HCT116 (cell line): ENCODE measurements at regions not wholly inside any gene's neighbourhood (a gene's known extent, or its start where the extent isn't known, plus 50 kb on each side); places are given as distances from the start of the nearest gene placed in this dataset.

Experiments
- ATAC-seq: fragments of 200-7000 bp; cut with Tn5 transposase; 2 replicates; pipeline ENCODE4 v1.9.1; 2020; ENCODE audit warnings: mild to moderate bottlenecking, moderate library complexity
- BruUV-seq: library from RNA; stranded (reverse); fragments of 400-500 nt; replicated peaks from 2 replicates; lab custom pipeline; 2021; lab: Mats Ljungman, UMichigan
- CTCF ChIA-PET: fragments of 300-600 bp; sonication (Branson Sonifier 250); formaldehyde crosslinking; loops from one replicate; lab custom pipeline; 2021; ENCODE audit warnings: antibody characterized with exemption; lab: Charles Lee
- POLR2A ChIA-PET: fragments of 300-600, 350-600 bp; sonication (Branson Sonifier 250); formaldehyde crosslinking; loops from one replicate; lab custom pipeline; 2021; ENCODE audit warnings: antibody characterized with exemption; lab: Charles Lee
- RAD21 ChIA-PET, 2 experiments: fragments of 300-600 bp; sonication (Branson Sonifier 250); formaldehyde crosslinking; loops; one replicate each; lab custom pipeline; 2023; ENCODE audit warnings: low total read pairs in 2 of 2; ENCODE audit not compliant: uncharacterized antibody in 2 of 2, unreplicated experiment in 2 of 2, low non-redundant PET in 1 of 2; lab: Charles Lee
- DNase-seq: peaks from one replicate; pipeline ENCODE4 v3.0.0-alpha.2; 2010; ENCODE audit warnings: low read depth, low spot score
- H2AFZ ChIP-seq: fragments of 200-600 bp; shearing (Covaris generic), sonication (generic); 2 replicates; pipeline ENCODE4 v1.6.1; 2017; ENCODE audit warnings: low read depth, mixed run types, mixed read lengths, antibody characterized with exemption, low read length; ENCODE audit not compliant: poor library complexity, severe bottlenecking
- H3K27ac ChIP-seq: 2 replicates; pipeline ENCODE4 v1.5.1; 2012; ENCODE audit warnings: low read depth, low read length
- H3K27me3 ChIP-seq: fragments of 200-600 bp; sonication (generic); 2 replicates; pipeline ENCODE4 v1.6.1; 2016; ENCODE audit warnings: mixed run types, low read length, mixed read lengths; ENCODE audit not compliant: insufficient read depth
- H3K36me3 ChIP-seq, 2 experiments: fragments of 200-500 bp in 1 of 2; fragments of 200-600 bp in 1 of 2; sonication (Bioruptor generic) in 1 of 2; sonication (generic) in 1 of 2; 2 replicates each; pipeline versions ENCODE4 v1.5.1 to v1.6.1; 2014 to 2016; ENCODE audit warnings: low read length in 2 of 2, inconsistent platforms in 1 of 2, mixed read lengths in 1 of 2, mixed run types in 1 of 2; ENCODE audit not compliant: insufficient read depth in 2 of 2, control insufficient read depth in 1 of 2
- H3K4me1 ChIP-seq, 2 experiments: fragments of 200-600 bp in 1 of 2; sonication (generic) in 1 of 2; 2 replicates each; pipeline versions ENCODE4 v1.5.1 to v1.6.1; 2012 to 2017; ENCODE audit warnings: low read length in 2 of 2, inconsistent platforms in 1 of 2, mild to moderate bottlenecking in 1 of 2, mixed read lengths in 1 of 2, mixed run types in 1 of 2, moderate library complexity in 1 of 2; ENCODE audit not compliant: insufficient read depth in 2 of 2, control insufficient read depth in 1 of 2
- H3K4me2 ChIP-seq: fragments of 200-600 bp; sonication (generic); 2 replicates; pipeline ENCODE4 v1.6.1; 2017; ENCODE audit warnings: mixed run types, low read length, mixed read lengths
- H3K4me3 ChIP-seq, 2 experiments: fragments of 200-600 bp in 1 of 2; sonication (generic) in 1 of 2; replicated peaks in 1 of 2; 2 replicates each; pipeline ENCODE4 v1.5.1; 2011 to 2016; ENCODE audit warnings: low read length in 2 of 2, control low read depth in 1 of 2, low read depth in 1 of 2, mild to moderate bottlenecking in 1 of 2, mixed read lengths in 1 of 2, mixed run types in 1 of 2
- H3K79me2 ChIP-seq: fragments of 200-600 bp; sonication (generic); 2 replicates; pipeline ENCODE4 v1.6.1; 2017; ENCODE audit warnings: mild to moderate bottlenecking, mixed run types, low read length, moderate library complexity, mixed read lengths; ENCODE audit not compliant: insufficient read depth
- H3K9ac ChIP-seq: fragments of 200-600 bp; sonication (generic); 2 replicates; pipeline ENCODE4 v1.6.1; 2016; ENCODE audit warnings: low read length, mixed read lengths
- H3K9me2 ChIP-seq: fragments of 200-600 bp; sonication (generic), shearing (Covaris generic); 2 replicates; pipeline ENCODE4 v1.6.1; 2017; ENCODE audit warnings: mixed run types, mild to moderate bottlenecking, moderate library complexity; ENCODE audit not compliant: insufficient read depth
- H3K9me3 ChIP-seq, 2 experiments: fragments of 200-500 bp in 1 of 2; fragments of 200-600 bp in 1 of 2; sonication (Bioruptor generic) in 1 of 2; sonication (generic) in 1 of 2; 2 replicates each; pipeline ENCODE4 v1.6.1; 2014 to 2017; ENCODE audit warnings: low read length in 2 of 2, mixed read lengths in 2 of 2, inconsistent platforms in 1 of 2, low read depth in 1 of 2, mild to moderate bottlenecking in 1 of 2, mixed run types in 1 of 2, moderate library complexity in 1 of 2; ENCODE audit not compliant: control insufficient read depth in 1 of 2, insufficient read depth in 1 of 2
- H4K20me1 ChIP-seq: fragments of 200-600 bp; sonication (generic), shearing (Covaris generic); 2 replicates; pipeline ENCODE4 v1.6.1; 2017; ENCODE audit warnings: mixed run types, mild to moderate bottlenecking, moderate library complexity; ENCODE audit not compliant: insufficient read depth
- CBX3 ChIP-seq: IDR thresholded peaks from 2 replicates; pipeline ENCODE4 v1.6.1; 2012; ENCODE audit warnings: low read depth
- CEBPB ChIP-seq: IDR thresholded peaks from 2 replicates; pipeline ENCODE4 v1.6.1; 2012; ENCODE audit warnings: low read depth
- EGR1 ChIP-seq: IDR thresholded peaks from 2 replicates; pipeline ENCODE4 v1.6.1; 2012; ENCODE audit warnings: low read depth
- ELF1 ChIP-seq: IDR thresholded peaks from 2 replicates; pipeline ENCODE4 v1.6.1; 2012; ENCODE audit warnings: low read depth, borderline replicate concordance
- EZH2 ChIP-seq: fragments of 200-600 bp; sonication (generic); IDR thresholded peaks from 2 replicates; pipeline ENCODE4 v1.6.1; 2017; ENCODE audit warnings: antibody characterized with exemption, mixed run types
- EZH2phosphoT487 ChIP-seq: fragments of 200-600 bp; IDR thresholded peaks from 2 replicates; pipeline ENCODE4 v1.6.1; 2018; ENCODE audit warnings: antibody characterized with exemption, borderline replicate concordance
- FOSL1 ChIP-seq: IDR thresholded peaks from 2 replicates; pipeline ENCODE4 v1.6.1; 2012; ENCODE audit warnings: low read depth
- JUND ChIP-seq: IDR thresholded peaks from 2 replicates; pipeline ENCODE4 v1.6.1; 2012
- SIN3A ChIP-seq: IDR thresholded peaks from 2 replicates; pipeline ENCODE4 v1.6.1; 2012; ENCODE audit warnings: low read depth
- SP1 ChIP-seq: IDR thresholded peaks from 2 replicates; pipeline ENCODE4 v1.6.1; 2012; ENCODE audit warnings: low read depth
- YY1 ChIP-seq: IDR thresholded peaks from 2 replicates; pipeline ENCODE4 v1.6.1; 2011; ENCODE audit warnings: low read length, low read depth, moderate library complexity, mild to moderate bottlenecking; ENCODE audit not compliant: insufficient replicate concordance; ENCODE audit errors: extremely low read depth
- ZNF274 ChIP-seq: fragments of 200-500 bp; sonication (Bioruptor generic); IDR thresholded peaks from 2 replicates; pipeline ENCODE4 v1.6.1; 2014; ENCODE audit warnings: mild to moderate bottlenecking, low read depth, low read length, inconsistent platforms
- intact Hi-C: fragments of 100-400 bp; cut with micrococcal nuclease; formaldehyde crosslinking; loops from 2 replicates; pipeline ENCODE4 v1.10.0; 2022

DNA sequence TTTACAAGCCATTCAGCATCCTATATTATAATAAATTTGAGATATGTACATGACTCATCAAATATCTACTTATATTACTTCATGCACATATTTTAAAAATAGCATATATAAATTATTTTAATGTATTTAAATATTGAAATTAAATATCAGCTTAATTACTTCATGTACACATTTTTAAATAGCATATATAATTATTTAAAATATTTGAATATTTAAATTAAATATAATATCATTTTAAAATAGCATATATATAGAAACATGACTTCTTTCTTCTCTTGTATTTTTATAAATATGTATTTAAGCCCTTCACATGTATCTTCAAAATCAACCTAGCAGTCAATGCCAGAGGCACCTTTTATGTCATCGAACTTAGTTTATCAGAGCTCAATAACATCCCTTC lies 298.8 kb upstream of the DSEL start:
- Histone ChIP-seq H3K27ac (no peak overlapping the region), H3K79me2 (no peaks in the 10 kb centered on the region), H3K9me3 (peaks cover 4 to 5% of the 10 kb centered on the region in 2 experiments; a peak in 2 of 4 replicates), H3K4me1 (no peaks in the 10 kb centered on the region), H3K4me2 (no peak overlapping the region), H4K20me1 (no peaks in the 10 kb centered on the region), H3K27me3 (no peaks in the 10 kb centered on the region), H3K4me3 (no peak overlapping the region), H2AFZ (no peak overlapping the region), H3K9ac (no peak overlapping the region), H3K36me3 (no peaks in the 10 kb centered on the region), H3K9me2 (no peaks in the 10 kb centered on the region)
- ATAC-seq, result no peak
- intact Hi-C loops, result no loop called here
- RAD21 ChIA-PET, result no interaction called here
- TF ChIP-seq ELF1 (no peak), YY1 (no peak), JUND (no peak), SIN3A (no peak), FOSL1 (no peak), CEBPB (no peak), ZNF274 (no peak), EZH2phosphoT487 (no peak), EZH2 (no peak), EGR1 (no peak), SP1 (no peak)
- BruUV-seq, result no TSS peak
- CTCF ChIA-PET, result no interaction called here
- POLR2A ChIA-PET, result no interaction called here
- no peak for DNase-seq

GRCh38 chr18:67813380-67814028 lies 297.0 kb upstream of the DSEL start:
- RAD21 ChIA-PET, result no interaction called here
- POLR2A ChIA-PET, result no interaction called here
- DNase-seq, result no peak
- H3K36me3 ChIP-seq, result no peaks in the 10 kb centered on the region
- no peak overlapping the region for H3K27ac ChIP-seq
- ATAC-seq, result no peak
- no peaks in the 10 kb centered on the region for H4K20me1 ChIP-seq
- no TSS peak for BruUV-seq
- no peak for TF ChIP-seq ZNF274
- no peak for TF ChIP-seq CBX3
- H3K27me3 ChIP-seq, result no peaks in the 10 kb centered on the region
- peaks cover 4 to 12% of the 10 kb centered on the region in 2 experiments; a peak in 2 of 4 replicates for H3K9me3 ChIP-seq
- H3K9me2 ChIP-seq, result no peaks in the 10 kb centered on the region
- H3K79me2 ChIP-seq, result no peaks in the 10 kb centered on the region
- H2AFZ ChIP-seq, result no peak overlapping the region
- CTCF ChIA-PET, result no interaction called here
- H3K4me3 ChIP-seq, result no peak overlapping the region
- intact Hi-C loops, result no loop called here
- no peak overlapping the region for H3K9ac ChIP-seq
- no peak overlapping the region for H3K4me2 ChIP-seq
- H3K4me1 ChIP-seq, result no peaks in the 10 kb centered on the region
